ENCODE measurements at regions not wholly inside any gene's neighbourhood (a gene's known extent, or its start where the extent isn't known, plus 50 kb on each side); places are given as distances from the start of the nearest gene placed in this dataset.

DNA sequence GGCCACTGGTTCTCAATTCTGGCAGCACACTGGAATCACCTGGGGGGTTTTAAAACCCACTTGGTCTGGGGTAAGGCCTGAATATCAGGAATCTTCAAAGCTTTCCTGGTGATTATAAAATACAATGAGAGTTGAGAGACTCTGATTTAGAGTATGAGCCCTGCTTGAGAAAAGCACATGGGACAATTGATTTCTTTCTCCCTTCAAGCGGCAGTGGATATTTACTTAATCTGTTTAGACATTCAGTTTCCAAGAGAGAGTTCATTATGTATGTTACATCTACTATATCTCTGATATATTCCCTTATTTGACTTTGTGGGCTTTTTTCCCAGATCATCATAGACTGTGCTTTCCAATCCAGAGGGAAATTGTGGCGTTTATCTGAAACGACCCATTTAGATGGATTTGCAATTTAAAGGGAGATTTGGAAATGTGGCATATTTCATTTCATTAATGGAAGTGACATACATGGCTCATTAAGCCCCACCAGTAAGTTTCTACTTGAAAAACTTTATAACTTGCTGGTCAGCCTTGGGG, 171.2 kb upstream of the PFN2 start:
- no peak for TF ChIP-seq POLR2A (IDR thresholded peaks at IDR 0.05; ENCODE audit: low read depth, low read length)
- TF ChIP-seq POLR2AphosphoS5 (IDR thresholded peaks at IDR 0.05; ENCODE audit: low read depth, low read length): no peak

All from GM12892 (cell line).